Iris pigment epithelial cell (primary cell): ENCODE measurements at regions not wholly inside any gene's neighbourhood (a gene's known extent, or its start where the extent isn't known, plus 50 kb on each side); places are given as distances from the start of the nearest gene placed in this dataset.
A peak's percentile ranks its signal among the peaks of the same experiment; 100 is the strongest.
"Not testable (repeated sequence)": the region's sequence is repeated elsewhere in the genome, so short reads cannot be mapped to it uniquely, and the experiment has no call there.

ENCODE experiments used
- DNase-seq: peaks from one replicate; pipeline ENCODE4 v3.0.0-alpha.2; 2011; ENCODE audit warnings: low read depth

DNA sequence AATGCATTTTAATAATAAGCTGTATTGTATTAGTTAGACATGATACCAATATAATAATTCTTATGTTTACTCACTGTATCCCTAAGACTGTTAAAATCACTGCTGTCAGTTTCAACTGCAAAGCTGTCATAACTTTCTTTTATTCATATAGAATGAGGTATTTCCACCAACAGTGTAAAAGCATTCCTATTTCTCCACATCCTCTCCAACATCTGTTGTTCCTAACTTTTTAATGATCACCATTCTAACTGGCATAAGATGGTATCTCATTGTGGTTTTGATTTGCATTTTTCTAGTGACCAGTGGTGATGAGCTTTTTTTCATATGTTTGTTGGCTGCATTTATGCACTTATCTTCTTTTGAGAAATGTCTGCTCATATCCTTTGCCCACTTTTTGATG lies 177.6 kb upstream of the MME start:
- not testable (repeated sequence) for DNase-seq

DNA sequence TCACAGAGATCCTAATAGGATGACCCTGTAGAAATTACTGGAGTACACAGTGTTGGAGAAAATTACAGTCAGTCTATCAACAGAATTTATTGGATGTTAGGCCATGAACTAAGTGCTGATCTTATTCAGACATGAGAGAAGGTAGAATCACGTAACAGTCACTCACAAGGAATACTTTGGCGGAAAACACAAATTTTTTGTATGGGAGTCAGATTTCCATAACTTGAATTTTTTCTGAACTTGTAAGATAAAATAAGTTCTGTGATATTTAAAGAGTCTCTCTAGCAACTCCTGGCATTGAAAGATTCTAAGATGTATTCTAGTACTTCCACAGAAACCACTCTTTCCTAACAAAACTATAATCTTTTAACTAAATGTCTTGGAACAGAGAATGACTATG lies 178.8 kb upstream of the MME start:
- DNase-seq: no peak

DNA sequence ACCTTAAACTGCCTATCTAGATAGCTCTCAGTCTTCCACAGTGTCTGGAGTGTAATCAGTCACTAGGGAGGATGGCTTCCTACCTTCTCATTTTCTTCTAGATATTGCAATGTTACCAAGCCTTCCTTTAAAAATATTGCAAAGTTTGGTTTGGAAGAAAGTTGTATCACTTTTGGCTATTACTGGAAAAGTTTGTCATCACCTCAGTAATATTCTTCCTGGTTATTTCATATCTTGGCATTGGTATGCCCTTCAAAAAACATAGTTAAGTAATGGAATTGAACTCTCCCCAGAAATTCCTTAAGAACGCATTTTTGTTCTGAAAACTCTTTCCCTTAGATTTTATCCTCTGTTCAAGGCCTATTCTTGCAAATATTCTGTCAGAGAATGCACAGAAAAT lies 179.3 kb upstream of the MME start:
- DNase-seq: no peak

DNA sequence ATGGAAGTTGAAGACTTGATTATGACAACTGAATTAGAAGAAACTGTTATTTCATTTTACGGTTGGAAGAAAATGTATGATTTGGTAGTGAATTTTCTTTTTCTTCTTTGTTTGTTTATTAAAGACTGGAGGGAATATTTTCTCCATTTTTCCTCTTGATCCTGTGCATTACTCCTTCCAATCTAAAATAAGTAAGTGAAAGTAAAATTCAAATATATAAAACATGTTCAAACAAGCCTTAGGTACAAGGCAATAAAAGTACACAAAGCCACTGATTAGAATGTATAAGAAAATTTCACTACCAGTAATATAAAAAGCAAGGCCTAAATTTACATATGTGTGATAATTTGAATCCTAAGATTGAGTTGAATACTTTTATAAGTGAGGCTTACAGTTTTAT lies 181.2 kb upstream of the MME start:
- no peak for DNase-seq

DNA sequence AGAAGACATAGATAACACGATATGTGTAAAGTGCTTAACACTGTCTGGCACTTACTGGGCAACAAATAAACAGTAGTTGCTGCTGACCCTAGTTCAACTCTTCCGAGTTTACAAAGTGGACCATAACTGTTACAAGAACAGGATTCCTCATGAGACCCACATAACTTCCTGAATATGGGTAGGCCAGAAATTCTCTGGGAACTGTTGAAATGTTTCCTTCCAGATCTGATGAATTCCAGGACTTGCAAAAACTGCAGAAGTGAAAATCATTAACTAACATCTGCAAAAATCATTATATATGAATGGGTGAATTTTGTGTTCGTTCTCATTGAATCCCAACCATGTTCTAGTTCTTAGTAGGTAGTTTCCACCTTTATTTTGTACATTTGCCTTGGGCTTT lies 181.7 kb upstream of the MME start:
- no peak for DNase-seq

DNA sequence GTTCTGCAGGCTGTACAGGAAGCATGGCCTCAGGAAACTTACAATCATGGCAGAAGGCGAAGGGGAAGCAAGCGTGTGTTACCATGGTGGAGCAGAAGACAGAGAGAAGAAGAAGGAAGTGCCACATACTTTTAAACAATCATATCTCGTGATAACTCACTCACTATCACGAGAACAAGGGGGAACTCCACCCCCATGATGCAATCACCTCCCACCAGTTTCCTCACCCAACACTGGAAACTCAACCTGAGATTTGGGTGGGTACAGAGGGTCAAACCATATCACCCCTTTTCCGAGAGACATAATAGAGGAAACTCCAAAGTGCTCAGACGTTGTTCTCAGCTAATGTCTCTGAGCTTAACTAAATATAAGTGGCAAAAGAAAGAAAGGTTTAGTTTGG lies 186.3 kb upstream of the MME start:
- no peak for DNase-seq

DNA sequence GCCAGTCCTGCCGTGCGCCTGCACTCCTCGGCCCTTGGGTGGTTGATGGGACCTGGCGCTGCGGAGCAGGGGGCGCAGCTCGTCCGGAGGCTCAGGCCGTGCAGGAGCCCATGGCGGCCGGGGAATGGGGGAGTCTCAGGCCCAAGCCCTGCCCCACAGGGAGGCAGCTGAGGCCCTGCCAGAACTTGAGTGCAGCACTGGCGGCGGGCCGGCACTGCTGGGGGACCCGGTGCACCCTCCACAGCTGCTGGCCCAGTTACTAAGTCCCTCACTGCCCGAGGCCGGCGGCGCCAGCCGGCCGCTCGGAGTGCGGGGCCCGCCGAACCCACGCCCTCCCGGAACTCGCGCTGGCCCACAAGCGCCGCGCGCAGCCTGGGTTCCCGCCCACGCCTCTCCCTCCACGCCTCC lies 190.9 kb upstream of the MME start:
- no peak for DNase-seq

DNA sequence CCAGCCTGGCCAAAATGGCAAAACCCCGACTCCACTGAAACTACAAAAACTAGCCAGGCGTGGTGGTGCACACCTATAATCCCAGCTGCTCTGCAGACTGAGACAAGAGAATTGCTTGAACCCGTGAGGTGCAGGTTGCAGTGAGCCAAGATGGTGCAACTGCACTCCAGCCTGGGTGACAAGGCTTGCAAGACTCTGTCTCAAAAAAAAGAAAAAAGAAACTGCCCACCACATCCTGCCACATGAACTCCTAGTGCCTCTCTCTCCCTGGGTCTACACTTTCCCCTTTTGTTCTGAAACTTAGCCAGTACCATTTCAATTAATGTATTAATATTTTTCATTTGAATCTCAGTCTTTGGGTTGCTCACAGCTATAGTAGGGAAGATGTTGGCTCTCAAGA lies 192.2 kb upstream of the MME start:
- DNase-seq: no peak

DNA sequence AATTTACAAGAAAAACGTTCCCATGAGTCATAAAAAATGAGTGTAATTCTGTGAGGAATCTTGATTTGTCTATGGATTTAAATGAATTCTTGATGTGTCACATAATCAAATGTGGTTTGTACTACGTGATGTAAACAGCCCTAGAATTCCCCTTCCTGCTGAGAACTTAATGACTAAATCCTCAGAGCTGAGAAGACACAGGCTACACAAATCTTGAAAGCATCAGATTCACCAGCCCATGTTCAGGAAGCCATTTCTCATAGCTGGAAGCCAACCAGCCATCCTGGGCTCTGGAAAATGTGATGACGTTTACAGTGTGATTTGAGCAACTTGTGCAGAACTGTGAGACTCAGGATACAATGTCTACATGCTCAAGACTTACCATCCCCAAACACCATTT lies 193.7 kb upstream of the MME start:
- peak; percentile 100 for DNase-seq

DNA sequence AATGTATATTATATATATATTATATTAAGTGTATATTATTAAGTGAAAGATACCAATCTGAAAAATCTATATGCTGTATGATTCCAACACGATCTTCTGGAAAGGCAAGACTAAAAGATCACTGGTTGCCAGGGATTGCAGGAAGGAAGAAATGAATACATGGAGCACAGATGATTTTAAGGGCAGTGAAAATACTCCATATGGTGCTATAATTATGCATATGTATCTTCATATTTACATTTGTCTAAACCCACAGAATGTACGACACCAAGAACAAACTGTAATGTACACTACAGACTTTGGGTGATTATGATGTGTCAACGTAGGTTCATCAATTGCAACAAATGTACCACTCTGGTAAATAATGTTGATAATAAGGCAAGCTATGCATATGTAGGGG lies 194.7 kb upstream of the MME start:
- no peak for DNase-seq

DNA sequence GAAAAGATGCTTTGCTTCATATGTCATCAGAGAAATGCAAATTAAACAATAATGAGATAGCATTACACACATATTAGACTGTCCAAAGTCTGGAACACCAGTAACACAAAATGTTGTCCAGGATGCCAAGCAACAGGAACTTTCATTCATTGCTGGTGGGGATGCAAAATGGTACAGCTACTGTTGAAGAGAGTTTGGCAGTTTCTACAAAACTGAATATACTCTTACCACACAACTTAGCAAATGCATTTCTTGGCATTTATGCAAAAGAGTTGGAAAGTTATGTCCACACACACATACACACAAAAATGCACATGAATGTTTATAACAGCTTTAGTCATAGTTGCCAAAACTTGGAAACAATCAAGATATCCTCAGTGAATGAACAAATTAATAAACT lies 195.2 kb upstream of the MME start:
- DNase-seq: peak; percentile 87

DNA sequence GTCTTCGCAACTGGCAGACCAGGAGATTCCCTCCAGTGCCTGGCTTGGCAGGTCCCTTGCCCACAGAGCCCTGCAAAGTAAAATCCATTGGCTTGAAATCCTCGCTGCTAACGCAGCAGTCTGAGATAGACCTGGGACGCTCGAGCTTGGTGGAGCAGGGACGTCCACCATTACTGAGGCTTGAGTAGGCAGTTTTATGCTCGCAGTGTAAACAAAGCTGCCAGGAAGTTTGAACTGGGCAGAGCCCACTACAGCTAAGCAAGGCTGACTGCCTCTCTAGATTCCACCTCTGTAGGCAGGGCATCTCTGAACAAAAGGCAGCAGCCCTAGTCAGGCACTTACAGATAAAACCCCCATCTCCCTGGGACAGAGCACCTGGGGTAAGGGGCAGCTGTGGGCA lies 205.0 kb upstream of the MME start:
- DNase-seq: no peak

DNA sequence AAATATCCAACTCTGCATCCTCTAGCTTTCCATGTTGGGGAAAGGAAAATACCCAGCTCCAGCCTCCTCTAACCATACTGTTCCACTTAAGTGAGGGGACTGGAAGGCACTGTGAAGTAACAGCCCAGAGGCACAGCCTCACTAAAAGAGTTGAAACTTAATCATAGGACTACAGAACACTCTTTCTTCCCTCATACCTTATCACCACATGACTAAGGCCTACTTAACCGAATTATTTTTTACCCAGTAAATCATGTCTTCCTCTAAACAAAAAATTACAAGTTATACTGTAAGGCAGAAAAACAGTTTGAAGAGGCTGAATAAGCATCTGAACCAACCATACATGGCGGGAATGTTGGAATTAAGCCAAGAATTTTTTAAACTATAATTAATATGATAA lies 207.4 kb upstream of the MME start:
- DNase-seq: no peak

DNA sequence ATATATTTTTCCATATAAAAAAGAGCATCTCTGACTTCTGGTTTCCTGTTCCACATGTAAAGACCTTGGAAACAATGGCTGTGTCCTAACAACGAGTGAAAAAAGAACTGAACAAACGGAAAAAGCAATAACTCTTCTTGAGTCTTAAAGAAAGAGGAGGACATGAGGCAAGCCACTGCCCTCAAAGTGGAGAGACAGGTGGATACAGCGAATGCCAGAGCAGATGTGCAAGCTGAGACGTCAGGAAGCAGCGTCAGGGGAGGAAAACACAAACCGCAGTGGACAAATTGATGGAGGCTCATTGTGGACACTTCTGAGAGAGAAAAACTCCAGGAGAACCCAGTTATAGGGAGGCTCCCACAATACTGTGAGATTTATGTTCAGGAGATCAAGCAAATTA lies 208.0 kb upstream of the MME start:
- no peak for DNase-seq

DNA sequence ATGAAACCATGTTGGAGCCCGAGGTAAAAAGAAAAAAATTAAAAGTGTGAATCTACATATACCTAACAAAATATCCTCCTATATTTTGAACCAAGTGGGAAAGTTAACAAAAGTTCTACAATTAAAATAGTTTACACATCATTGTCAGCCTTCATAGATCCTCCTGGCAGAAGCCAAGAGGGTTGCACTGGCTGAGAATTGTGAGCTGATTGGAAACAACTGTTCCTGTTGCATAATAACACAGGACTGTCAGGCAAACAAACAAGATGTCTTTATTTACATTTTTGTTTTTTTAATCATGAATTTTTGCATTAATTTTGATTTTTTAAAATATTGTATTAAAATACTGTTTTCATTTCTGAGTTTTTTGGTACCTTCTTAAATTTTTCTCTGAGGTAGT lies 215.2 kb upstream of the MME start:
- DNase-seq: no peak

DNA sequence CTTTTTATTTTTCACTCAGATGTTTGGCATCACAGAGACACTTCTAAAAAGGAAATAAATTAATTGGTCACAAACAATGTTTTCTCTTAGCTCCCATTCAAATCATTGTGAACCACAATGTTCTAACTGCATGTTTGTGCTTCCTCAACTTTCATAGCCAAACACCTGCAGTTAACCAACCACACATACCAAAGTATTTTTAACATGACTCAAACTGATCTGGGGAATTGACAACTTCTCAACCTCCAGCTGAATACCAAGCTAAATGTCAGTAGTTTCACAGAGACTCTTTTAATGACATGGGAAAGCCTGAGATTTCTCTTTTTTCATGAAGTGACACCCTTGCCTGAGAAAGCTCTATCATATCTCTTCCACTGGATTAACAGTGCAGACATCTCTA lies 217.9 kb upstream of the MME start:
- peak; percentile 87 for DNase-seq

DNA sequence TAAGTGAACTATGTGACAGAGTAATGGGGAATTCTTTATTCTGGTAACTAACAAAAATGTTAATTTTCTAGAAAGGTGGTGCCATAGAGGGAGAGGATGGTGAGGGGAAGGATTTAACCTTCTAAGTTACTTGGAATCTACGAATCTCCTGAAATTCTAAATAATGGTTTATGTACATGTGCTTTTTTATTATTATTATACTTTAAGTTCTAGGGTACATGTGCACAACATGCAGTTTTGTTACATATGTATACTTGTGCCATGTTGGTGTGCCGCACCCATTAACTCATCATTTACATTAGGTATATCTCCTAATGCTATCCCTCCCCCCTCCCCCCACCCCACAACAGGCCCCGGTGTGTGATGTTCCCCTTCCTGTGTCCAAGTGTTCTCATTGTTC lies 227.1 kb upstream of the MME start:
- not testable (repeated sequence) for DNase-seq

DNA sequence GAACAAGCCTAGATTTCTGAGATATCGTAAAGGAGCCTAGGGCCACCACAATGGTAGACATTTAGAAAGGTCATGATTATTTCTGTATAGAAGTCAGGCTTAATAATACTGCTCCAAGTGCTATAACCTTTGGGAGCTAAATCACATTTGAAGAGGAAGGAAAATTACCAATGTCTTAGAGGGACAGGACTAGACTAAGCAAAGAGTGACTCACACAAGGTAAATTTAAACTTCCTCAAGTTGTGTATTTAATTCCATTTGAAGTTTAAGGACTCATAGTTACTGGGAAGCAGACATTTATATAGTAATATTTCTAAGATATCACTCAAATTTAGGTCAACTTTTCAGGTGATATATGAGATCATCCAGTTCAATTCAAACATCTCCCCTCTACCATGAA lies 227.6 kb upstream of the MME start:
- DNase-seq: no peak

DNA sequence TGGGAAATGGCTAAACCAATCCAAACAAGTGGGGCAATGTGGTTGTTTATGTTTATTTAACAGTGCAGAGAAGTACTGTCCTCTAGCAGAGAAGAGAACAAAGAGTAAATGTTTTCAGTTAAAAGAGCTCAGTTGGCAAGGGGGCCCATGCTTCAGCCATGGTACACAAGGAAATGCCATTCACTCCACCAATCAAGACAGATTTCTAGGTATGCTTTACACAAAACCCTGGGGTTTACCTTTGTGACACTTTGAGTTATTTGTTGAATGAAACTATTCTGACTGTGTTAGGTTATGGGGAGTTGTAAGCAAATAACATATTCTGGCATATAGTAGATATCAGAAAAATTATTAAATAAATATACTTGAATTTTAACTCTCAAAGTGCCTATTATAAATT lies 228.5 kb upstream of the MME start:
- DNase-seq: peak; percentile 3

DNA sequence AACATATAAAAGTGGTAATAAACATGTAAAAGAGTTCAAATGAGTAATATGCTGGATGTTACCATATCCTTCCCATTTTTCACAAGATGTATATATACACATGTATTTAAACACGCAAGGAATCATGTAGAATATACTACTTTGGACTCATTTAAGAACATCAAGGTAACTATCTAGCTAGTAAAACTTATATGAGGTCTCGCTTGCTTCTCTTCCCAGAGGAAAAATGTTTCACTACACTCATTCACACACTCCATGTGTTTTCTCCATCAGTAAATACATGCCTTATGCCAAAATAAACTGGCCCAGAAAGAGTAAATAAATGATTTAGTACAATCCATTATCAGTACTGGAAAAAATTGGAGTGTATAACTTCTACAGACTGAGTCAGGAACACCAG lies 229.2 kb upstream of the MME start:
- no peak for DNase-seq

DNA sequence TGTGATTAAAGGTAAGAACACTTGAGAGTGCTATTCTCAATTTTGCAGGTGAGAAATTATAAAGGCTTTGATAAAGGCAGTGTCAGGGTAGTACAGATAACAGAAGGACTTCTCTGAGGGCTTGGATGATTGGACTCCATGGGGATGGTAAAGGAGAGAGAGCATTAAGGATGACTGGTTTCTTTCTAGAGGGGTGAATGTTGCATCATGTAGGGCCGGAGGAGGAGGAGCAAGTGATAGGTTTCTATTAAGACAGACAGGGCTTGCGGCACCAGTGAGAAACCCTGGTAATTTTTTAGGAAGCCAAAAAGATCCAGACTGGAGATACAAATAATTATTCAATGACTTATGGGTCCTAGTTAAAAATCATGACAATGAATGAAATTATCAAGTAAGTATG lies 230.7 kb upstream of the MME start:
- no peak for DNase-seq

DNA sequence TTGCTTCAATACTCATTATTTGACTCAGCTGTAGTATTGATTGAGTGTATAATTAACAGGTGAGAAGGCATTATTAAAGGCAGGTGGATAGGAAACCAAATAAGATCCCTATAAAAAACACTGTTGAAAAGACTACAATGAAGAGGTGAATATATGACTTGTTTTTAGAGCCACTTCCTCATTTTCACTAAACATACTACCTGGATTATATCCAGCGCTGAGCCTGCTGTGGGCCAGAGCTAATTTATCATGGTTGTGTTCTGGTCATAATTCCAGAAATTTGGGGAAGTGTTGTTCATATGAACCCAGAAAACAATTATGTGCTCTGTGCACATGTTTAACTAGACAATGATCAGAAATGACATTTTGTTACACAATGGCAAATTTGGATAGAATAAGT lies 235.3 kb upstream of the MME start:
- no peak for DNase-seq

DNA sequence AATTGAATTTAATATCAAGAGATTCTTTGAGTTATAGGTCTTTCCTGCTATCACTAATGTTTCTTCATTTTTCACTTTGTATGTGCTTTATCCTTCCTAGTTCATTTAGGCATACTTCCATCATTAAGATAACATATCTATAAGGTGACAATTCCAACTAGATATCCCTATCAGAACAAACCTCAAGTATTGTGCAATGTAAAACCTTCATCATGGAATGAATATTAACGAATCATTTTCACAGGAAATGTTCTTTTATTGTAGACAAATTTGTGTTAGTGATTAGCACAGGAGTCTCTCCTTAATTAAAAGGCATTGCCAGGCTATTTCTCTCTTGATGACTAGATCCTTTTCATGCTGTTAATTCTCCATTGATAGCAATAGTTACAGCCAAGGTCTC lies 236.5 kb upstream of the MME start:
- no peak for DNase-seq

DNA sequence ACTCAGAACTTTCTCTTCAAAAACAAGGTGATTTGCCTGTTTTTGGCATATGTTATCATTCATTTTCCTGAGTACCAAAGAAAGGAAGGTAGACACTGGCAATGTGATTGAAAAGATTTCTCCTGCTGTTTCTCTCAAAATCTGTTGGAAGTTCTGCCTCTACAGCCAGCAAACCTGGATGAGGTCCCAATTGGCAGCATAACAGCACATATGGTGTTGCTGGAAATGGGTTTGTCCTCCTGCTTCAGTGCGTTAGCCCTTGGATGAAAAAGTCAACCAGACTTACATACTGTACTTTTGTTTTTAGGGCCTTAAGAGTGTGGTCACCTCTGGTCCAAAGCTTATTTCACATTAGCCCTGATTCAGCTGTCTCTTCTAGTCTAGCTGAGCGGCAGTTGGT lies 237.6 kb upstream of the MME start:
- no peak for DNase-seq

DNA sequence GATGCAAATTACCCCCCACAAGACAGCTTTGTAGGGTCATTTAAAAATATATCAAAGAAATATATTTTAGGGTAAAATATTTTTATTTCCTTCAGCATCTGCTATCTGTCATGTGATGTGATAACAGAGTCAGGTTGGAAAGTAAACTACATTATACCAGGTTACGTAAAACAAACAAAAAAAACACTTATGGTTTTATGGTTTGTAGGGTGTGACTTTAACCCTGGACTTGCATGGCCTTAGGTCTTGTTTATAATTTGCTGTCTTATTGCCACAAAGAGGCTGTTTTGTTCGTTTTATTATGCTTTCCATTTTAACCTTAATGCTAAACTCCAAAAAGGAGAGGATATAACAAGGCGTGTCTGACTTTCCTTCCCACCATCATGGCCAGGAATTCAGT lies 244.5 kb upstream of the MME start:
- DNase-seq: no peak

DNA sequence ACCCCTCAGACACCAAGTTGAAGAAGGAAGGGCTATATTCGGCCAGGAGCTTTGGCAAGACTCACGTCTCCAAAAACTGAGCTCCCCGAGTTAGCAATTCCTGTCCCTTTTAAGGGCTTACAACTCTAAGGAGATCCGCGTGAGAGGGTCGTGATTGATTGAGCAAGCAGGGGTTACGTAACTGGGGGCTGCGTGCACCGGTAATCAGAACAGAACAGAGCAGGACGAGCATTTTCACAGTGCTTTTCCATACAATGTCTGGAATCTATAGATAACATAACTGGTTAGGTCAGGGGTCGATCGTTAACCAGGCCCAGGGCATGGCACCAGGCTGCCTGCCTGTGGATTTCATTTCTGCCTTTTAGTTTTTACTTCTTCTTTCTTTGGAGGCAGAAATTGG lies 245.3 kb upstream of the MME start:
- DNase-seq: not testable (repeated sequence)
